Activated CD4-positive, alpha-beta T cell treated with anti-CD3 and anti-CD28 coated beads for 36 hours (primary cell): ENCODE measurements at regions not wholly inside any gene's neighbourhood (a gene's known extent, or its start where the extent isn't known, plus 50 kb on each side); places are given as distances from the start of the nearest gene placed in this dataset.

Experiments
- ATAC-seq: fragments of 200-7000 bp; cut with Tn5 transposase; one replicate; pipeline ENCODE4 v1.10.0; 2021; ENCODE audit warnings: mild to moderate bottlenecking, moderate library complexity
- CTCF ChIA-PET: fragments of 350-600 bp; sonication (Branson Sonifier 250); formaldehyde crosslinking; loops from one replicate; lab custom pipeline; 2021; ENCODE audit warnings: antibody characterized with exemption; lab: Charles Lee
- POLR2A ChIA-PET: fragments of 350-600 bp; sonication (Branson Sonifier 250); formaldehyde crosslinking; loops from one replicate; lab custom pipeline; 2021; ENCODE audit warnings: antibody characterized with exemption, inconsistent platforms; lab: Charles Lee
- DNase-seq: peaks from one replicate; pipeline ENCODE4 v3.0.0-alpha.2; 2020
- H3K27ac Mint-ChIP-seq: one replicate; pipeline ENCODE4 v1.8.0; 2021; ENCODE audit warnings: mixed read lengths
- H3K27me3 Mint-ChIP-seq: one replicate; pipeline ENCODE4 v1.8.0; 2021; ENCODE audit warnings: mixed read lengths
- H3K36me3 Mint-ChIP-seq: one replicate; pipeline ENCODE4 v1.8.0; 2021; ENCODE audit warnings: low read depth, mixed read lengths
- H3K4me1 Mint-ChIP-seq: one replicate; pipeline ENCODE4 v1.8.0; 2021; ENCODE audit warnings: mixed read lengths
- H3K4me3 Mint-ChIP-seq: one replicate; pipeline ENCODE4 v1.8.0; 2021; ENCODE audit warnings: mild to moderate bottlenecking, moderate library complexity, mixed read lengths
- H3K9me3 Mint-ChIP-seq: one replicate; pipeline ENCODE4 v1.8.0; 2021; ENCODE audit warnings: low read depth, mixed read lengths
- intact Hi-C, 2 experiments: fragments of 100-400 bp; cut with DNase I in 1 of 2; cut with micrococcal nuclease in 1 of 2; formaldehyde crosslinking; loops; one replicate each; pipeline versions ENCODE4 v1.14.2 to v1.15.1; 2022 to 2024; cut with DNase I, micrococcal nuclease

DNA sequence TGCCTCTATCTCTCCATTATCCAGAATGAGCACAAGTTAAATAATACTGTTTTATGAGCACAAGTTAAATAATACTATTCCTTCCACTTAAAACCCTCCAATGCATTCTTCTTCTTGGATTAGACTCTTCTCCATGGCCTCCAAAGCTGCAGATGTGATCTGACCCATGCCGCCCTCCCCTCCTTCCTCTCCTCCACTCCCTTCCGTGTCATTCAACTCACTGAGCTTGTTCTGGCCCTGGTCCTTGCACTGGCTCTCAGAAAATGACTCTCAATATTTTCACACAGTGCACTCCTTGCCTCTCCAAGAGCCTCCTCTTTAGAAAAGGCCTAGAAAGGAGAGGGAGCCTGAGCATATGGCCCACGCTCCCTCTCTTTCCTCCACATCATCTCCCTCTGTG, 125.0 kb upstream of the CD93 start:
- Mint-ChIP-seq H3K27ac (no peak overlapping the region), H3K4me3 (no peak overlapping the region), H3K4me1 (no peaks in the 10 kb centered on the region), H3K27me3 (peaks cover 3% of the 10 kb centered on the region), H3K9me3 (no peaks in the 10 kb centered on the region), H3K36me3 (no peaks in the 10 kb centered on the region)
- POLR2A ChIA-PET, result no interaction called here
- DNase-seq (no peak), ATAC-seq (no peak)
- intact Hi-C loops, result no loop called here
- CTCF ChIA-PET, result interaction anchor here (1.0 kb wide), 1 partner anchor 22 kb away, joined by 3 read pairs; no protein-coding TSS in a partner anchor

DNA sequence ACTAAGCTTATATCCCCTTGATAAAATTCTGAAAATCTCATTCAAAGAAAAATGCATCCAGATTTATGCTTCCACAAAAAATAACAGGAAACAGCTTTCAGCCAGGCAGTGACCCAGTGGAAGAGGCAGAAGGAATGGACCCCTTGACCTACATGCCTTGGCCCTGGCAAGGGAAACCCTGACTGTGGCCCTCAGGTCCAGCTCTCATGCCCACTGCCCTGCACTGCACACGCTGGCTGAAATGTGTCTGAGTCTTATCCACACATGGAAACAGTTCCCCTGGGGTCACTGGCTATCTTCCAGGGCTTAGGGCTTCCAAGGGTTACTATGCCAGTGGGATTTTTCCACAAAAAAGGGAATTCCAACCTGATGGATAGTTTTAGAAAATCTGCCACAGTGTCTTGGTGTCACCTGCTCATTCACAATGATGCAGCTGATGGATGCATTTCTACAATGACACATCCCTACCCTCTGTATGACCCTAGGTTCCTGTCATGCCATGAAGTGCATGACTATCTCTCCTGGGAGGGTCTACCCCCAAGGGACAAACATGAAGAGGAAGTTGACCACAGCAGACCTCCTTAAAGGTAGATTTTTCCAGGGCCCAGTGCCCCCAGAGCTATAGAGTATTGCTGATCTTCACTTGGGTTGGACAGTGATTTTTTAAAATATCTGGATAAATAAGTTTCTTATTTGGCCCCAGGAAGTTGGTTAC, 121.9 kb upstream of the CD93 start:
- no peaks in the 10 kb centered on the region for H3K9me3 Mint-ChIP-seq
- DNase-seq (no peak), ATAC-seq (no peak)
- H3K36me3 Mint-ChIP-seq, result no peaks in the 10 kb centered on the region
- intact Hi-C loops, result no loop called here
- CTCF ChIA-PET, result interaction anchor here (1.0 kb wide), 1 partner anchor 27 kb away, joined by 4 read pairs; no protein-coding TSS in a partner anchor
- POLR2A ChIA-PET, result no interaction called here
- no peaks in the 10 kb centered on the region for H3K4me1 Mint-ChIP-seq
- peaks cover 8% of the 10 kb centered on the region for H3K27me3 Mint-ChIP-seq
- no peak overlapping the region for H3K4me3 Mint-ChIP-seq
- H3K27ac Mint-ChIP-seq, result no peak overlapping the region

DNA sequence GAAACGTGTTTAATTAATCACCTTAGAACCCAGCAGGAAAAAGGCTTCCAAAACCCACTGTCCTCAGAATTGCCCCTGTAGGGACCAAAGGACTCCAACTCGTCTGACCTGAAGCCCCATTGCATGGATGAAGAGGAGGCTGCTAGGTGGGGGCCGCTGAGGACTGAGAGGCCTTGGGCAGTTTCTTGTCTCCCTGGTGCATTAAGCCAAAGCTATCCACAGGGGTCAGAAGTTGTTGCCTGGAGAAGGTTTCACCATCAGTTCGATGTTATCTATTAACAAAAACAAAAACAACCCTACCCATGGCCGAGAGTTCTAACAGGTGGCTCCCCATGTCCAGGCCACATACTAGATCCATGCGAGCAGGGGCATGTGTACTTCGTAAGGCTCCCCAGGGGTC, 120.9 kb upstream of the CD93 start:
- intact Hi-C loops, result no loop called here
- Mint-ChIP-seq H3K4me1 (no peaks in the 10 kb centered on the region), H3K27ac (no peak overlapping the region), H3K27me3 (peaks cover 8% of the 10 kb centered on the region), H3K9me3 (no peaks in the 10 kb centered on the region), H3K4me3 (no peak overlapping the region), H3K36me3 (no peaks in the 10 kb centered on the region)
- ChIA-PET CTCF (no interaction called here), POLR2A (no interaction called here)
- DNase-seq (no peak), ATAC-seq (no peak)

DNA sequence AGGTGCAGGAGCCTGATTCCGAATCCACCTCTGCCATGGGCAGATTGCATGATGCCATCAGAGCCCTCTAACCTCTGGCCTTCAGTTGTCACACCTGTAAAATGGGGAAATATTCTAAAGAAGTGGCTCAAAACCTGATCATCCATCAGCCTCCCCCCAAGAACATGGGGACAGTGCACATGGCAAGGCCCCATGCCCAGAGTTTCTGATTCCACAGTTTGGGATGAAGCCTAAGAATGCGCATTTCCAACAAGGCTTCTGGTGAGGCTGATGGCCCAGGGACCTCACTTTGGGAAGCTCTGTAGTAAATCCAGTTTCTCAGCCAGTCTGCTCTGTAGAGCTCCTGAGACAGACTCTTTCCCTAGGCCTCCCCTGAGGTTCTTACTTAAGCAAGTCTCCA, 119.9 kb upstream of the CD93 start:
- Mint-ChIP-seq H3K36me3 (no peaks in the 10 kb centered on the region), H3K9me3 (no peaks in the 10 kb centered on the region), H3K4me3 (no peak overlapping the region), H3K27ac (no peak overlapping the region), H3K27me3 (peaks cover 8% of the 10 kb centered on the region), H3K4me1 (no peaks in the 10 kb centered on the region)
- CTCF ChIA-PET, result interaction anchor here (0.6 to 1.5 kb wide), 2 partner anchors 26 to 145 kb away, joined by 3 to 4 read pairs; no protein-coding TSS in a partner anchor
- DNase-seq, result no peak
- intact Hi-C loops, result no loop called here
- POLR2A ChIA-PET, result no interaction called here
- no peak for ATAC-seq

DNA sequence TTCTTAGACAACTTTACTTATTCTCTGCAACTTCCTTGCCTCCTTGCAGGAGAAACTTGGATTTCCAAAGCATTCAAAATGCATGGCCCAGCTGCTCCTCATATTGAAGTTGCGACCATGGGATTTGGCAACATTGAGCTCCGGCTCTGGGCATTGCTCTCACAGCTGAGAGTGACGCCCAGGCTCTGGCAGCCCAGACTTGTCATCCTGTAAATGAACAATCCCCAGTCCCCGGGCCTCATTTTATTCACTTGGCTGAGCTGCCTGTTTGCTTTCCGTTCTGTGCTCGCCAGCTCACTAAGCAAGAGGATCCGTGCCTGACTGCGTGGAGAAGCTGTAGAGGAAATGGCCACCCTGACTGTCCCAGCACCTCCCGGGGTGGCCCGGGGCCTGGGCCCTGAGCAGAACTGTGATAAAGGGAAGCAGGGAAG, 119.5 kb upstream of the CD93 start:
- H3K36me3 Mint-ChIP-seq, result no peaks in the 10 kb centered on the region
- H3K9me3 Mint-ChIP-seq, result no peaks in the 10 kb centered on the region
- H3K27me3 Mint-ChIP-seq, result peaks cover 8% of the 10 kb centered on the region
- no peak overlapping the region for H3K27ac Mint-ChIP-seq
- DNase-seq (no peak), ATAC-seq (no peak)
- CTCF ChIA-PET, result interaction anchor here (1.5 kb wide), 1 partner anchor 25 kb away, joined by 3 read pairs; no protein-coding TSS in a partner anchor
- H3K4me1 Mint-ChIP-seq, result no peaks in the 10 kb centered on the region
- H3K4me3 Mint-ChIP-seq, result no peak overlapping the region
- POLR2A ChIA-PET, result no interaction called here
- intact Hi-C loops, result no loop called here

DNA sequence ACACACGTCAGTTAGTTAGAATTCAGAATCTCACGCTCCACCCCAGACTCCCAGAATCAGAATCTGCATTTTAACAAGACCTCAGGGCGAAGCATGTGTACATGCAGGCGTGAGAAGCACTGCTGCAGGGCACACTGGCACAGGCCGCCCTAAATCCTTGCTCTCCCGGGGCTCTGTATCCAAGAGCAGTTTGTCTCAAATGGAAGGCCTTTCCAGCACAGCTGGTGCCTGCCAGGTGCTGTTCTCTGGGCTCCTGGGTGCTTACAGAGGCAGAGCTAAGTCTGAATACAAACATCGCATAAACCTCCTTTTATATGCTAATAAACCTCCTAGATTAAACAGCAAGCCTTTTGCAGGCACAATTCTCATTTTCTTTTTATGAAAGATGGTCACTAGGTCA, 119.1 kb upstream of the CD93 start:
- H3K4me1 Mint-ChIP-seq, result no peaks in the 10 kb centered on the region
- intact Hi-C loops, result no loop called here
- peaks cover 9% of the 10 kb centered on the region for H3K27me3 Mint-ChIP-seq
- H3K27ac Mint-ChIP-seq, result no peak overlapping the region
- H3K4me3 Mint-ChIP-seq, result no peak overlapping the region
- DNase-seq, result no peak
- no peaks in the 10 kb centered on the region for H3K36me3 Mint-ChIP-seq
- POLR2A ChIA-PET, result no interaction called here
- no peak for ATAC-seq
- no peaks in the 10 kb centered on the region for H3K9me3 Mint-ChIP-seq
- CTCF ChIA-PET, result interaction anchor here (0.7 to 1.5 kb wide), 2 partner anchors 25 kb away, joined by 3 to 4 read pairs; no protein-coding TSS in a partner anchor

DNA sequence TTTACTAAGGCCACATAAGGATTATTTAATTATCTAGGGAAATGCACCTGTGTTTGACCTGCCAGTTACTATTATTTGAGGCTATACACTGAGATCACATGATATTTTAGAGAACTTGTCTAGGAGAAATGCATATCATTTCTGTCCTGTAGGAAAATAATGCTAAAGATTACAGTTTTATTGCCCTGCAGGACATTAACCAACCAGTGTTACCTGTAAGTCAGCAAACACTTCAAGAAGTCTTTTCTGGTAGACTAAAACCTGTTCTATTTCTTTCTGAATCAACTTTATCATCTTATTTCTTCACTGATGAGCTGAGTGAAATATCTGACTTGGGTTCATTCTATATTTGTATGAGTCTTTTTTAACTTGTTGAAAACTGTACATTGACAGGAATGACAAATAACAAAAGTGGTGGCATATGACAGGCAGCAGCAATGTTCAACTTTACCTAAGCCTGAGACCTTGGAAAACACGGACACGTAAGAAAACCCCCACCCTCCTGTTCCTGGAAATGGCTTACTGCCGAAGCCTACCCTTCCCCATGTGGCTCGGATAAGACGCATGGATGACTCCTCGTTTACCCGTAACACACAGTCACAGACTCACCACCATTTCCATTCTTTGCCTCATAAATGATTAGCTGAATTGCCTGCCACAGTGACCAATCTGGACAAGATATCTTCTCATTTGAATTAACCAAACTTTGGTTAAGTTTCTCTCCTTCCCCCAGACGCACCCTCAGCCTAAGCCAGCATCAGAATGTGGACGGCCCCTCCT, 118.0 kb upstream of the CD93 start:
- intact Hi-C loops, result no loop called here
- Mint-ChIP-seq H3K4me1 (no peaks in the 10 kb centered on the region), H3K27ac (no peak overlapping the region)

DNA sequence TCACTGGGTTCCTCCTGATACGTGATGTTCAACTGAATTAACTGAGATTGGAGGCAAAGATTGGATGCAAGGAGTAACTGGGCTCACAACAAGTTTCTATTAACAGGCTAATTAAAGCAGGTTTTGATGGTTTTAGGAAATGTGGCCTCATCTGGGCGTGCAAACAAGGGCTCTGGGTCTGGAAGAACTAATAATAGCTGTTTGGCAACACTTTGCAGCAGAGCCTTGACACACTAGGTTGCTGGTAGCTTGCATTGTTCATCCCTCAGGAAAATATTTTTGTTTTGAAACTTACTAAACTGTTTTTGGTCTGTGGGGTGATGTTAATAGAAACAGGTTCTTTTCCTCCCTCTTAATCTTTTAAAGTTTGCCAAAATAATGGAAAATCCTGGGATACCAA, 117.2 kb upstream of the CD93 start:
- intact Hi-C loops, result no loop called here
- H3K27ac Mint-ChIP-seq, result no peak overlapping the region
- H3K27me3 Mint-ChIP-seq, result peaks cover 7% of the 10 kb centered on the region
- no peak overlapping the region for H3K4me3 Mint-ChIP-seq
- no peaks in the 10 kb centered on the region for H3K36me3 Mint-ChIP-seq
- DNase-seq (no peak), ATAC-seq (no peak)
- POLR2A ChIA-PET, result no interaction called here
- H3K4me1 Mint-ChIP-seq, result no peaks in the 10 kb centered on the region
- no peaks in the 10 kb centered on the region for H3K9me3 Mint-ChIP-seq
- CTCF ChIA-PET, result no interaction called here

More for the DNA sequence above, 118.0 kb upstream of the CD93 start:
- ChIA-PET CTCF (interaction anchor here (0.7 to 1.5 kb wide), 2 partner anchors 24 to 26 kb away, joined by 3 to 4 read pairs; no protein-coding TSS in a partner anchor), POLR2A (no interaction called here)
- Mint-ChIP-seq H3K9me3 (no peaks in the 10 kb centered on the region), H3K36me3 (no peaks in the 10 kb centered on the region), H3K4me3 (no peak overlapping the region), H3K27me3 (peaks cover 7% of the 10 kb centered on the region)
- ATAC-seq (no peak), DNase-seq (no peak)

DNA sequence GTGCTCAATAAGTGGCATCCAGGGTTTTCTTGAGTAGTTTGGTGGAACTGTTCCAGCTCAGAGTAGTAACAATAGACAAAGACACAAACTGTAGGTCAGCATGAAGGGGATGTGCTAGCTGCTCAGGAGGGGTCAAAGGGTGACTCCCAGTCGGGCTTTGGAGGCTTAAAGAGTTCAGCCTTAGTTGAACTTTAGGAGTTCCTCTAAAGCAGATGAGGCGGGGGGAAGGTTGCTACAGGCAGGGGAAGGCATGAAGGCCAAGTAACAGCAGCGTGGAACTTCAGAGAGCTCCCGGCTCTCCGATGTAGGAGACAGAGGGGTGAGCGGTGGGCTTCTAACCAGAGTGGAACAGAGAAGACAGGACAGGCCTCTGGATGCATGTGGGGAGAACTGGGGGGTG, 115.5 kb upstream of the CD93 start:
- no peaks in the 10 kb centered on the region for H3K9me3 Mint-ChIP-seq
- CTCF ChIA-PET, result interaction anchor here (0.6 to 1.8 kb wide), 3 partner anchors 28 to 510 kb away, joined by 3 to 6 read pairs (median 3); no protein-coding TSS in a partner anchor

DNA sequence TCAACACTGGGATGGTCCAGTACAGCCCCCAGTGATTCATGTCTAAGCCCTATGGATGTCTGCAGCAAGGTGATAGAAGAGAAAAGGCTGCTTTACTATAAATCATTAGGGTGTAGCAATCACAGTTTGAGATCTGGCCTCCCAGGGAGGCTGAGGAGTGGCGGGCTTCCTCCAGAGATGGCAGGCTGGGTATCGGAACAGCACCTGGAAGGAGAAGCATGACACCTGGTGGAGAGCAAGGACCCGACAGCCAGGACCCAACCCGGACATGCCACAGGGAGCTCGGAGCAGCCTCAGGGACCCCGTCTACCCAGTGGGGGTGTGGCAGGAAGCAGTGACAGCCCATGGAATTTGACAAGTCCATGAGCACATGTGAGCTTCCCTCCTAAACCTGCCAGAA, 114.8 kb upstream of the CD93 start:
- ATAC-seq, result no peak

More for the DNA sequence above, 115.5 kb upstream of the CD93 start:
- Mint-ChIP-seq H3K36me3 (no peaks in the 10 kb centered on the region), H3K4me3 (no peak overlapping the region), H3K27ac (no peak overlapping the region), H3K27me3 (peaks cover 7% of the 10 kb centered on the region), H3K4me1 (no peaks in the 10 kb centered on the region)
- DNase-seq (no peak), ATAC-seq (no peak)
- intact Hi-C loops, result no loop called here
- POLR2A ChIA-PET, result no interaction called here

DNA sequence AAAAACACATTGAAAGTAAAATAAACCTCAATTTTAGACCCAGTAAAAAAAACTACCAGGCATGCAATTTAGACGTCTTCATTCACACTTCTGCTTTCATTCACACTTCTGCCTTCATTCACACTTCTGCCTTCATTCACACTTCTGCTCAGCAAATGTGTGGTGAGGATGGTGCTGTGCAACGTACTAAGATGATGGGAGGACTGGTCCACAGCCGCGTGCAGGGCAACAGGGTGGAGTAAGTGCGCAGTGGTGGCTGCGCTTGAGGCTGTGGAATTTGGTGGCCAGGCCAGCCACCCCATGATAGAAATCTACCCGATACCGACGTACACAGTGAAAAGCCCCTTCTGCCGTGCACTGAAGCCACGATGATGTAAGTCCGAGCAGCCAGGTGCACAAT, 114.3 kb upstream of the CD93 start:
- H3K27ac Mint-ChIP-seq, result no peak overlapping the region
- no peaks in the 10 kb centered on the region for H3K36me3 Mint-ChIP-seq
- CTCF ChIA-PET, result interaction anchor here (1.8 kb wide), 1 partner anchor 509 kb away, joined by 6 read pairs; no protein-coding TSS in a partner anchor
- no peaks in the 10 kb centered on the region for H3K9me3 Mint-ChIP-seq
- no peaks in the 10 kb centered on the region for H3K4me1 Mint-ChIP-seq
- ATAC-seq (no peak), DNase-seq (no peak)
- intact Hi-C loops, result no loop called here
- POLR2A ChIA-PET, result no interaction called here
- H3K4me3 Mint-ChIP-seq, result no peak overlapping the region
- peaks cover 7% of the 10 kb centered on the region for H3K27me3 Mint-ChIP-seq

More for the DNA sequence above, 114.8 kb upstream of the CD93 start:
- POLR2A ChIA-PET, result no interaction called here
- intact Hi-C loops, result no loop called here
- H3K36me3 Mint-ChIP-seq, result no peaks in the 10 kb centered on the region
- peak; percentile 29 for DNase-seq
- H3K27me3 Mint-ChIP-seq, result peaks cover 7% of the 10 kb centered on the region
- CTCF ChIA-PET, result interaction anchor here (1.8 kb wide), 1 partner anchor 509 kb away, joined by 6 read pairs; no protein-coding TSS in a partner anchor
- no peak overlapping the region for H3K27ac Mint-ChIP-seq
- H3K4me1 Mint-ChIP-seq, result no peaks in the 10 kb centered on the region
- no peak overlapping the region for H3K4me3 Mint-ChIP-seq
- H3K9me3 Mint-ChIP-seq, result no peaks in the 10 kb centered on the region
